ENCODE measurements at regions not wholly inside any gene's neighbourhood (a gene's known extent, or its start where the extent isn't known, plus 50 kb on each side); places are given as distances from the start of the nearest gene placed in this dataset.
"Not testable (repeated sequence)": the region's sequence is repeated elsewhere in the genome, so short reads cannot be mapped to it uniquely, and the experiment has no call there.

DNA sequence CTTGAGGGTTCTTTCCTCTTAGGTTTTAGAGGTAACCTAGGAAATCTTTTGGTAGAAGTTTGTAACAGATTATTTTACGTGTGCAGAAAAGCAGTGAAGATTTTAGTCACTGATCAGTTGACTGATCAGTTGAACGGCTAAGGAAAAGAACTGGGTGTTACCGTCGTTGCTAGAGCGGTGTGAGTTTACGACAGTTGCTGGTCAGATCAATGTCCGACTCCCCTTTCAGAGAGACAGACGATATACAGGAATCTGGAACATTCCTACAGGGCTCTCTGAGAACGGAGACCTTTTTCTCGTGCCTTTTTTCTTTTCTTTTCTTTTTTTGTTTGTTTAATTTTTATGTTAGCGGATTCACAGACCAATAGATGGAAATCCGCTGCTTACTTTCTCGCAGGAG is 132.1 kb upstream of the ZNF184 start:
- peak overlapping the region; percentile 83 for H3K27ac Mint-ChIP-seq (ENCODE audit: unreplicated experiment)
- H3K27me3 Mint-ChIP-seq (ENCODE audit: low read depth, unreplicated experiment), result peaks cover 3% of the 10 kb centered on the region
- Histone ChIP-seq H3K4me3 (ENCODE audit: insufficient read depth, low read depth, low read length) (peak overlapping the region; percentile 60), H3K9me3 (ENCODE audit: insufficient read depth, low read depth, low read length) (no peaks in the 10 kb centered on the region), H3K36me3 (ENCODE audit: insufficient read depth, low read length) (no peaks in the 10 kb centered on the region), H3K79me2 (ENCODE audit: insufficient read depth, low read length) (no peaks in the 10 kb centered on the region), H3K4me2 (ENCODE audit: low read length) (peak overlapping the region; percentile 85), H3K27me3 (ENCODE audit: insufficient read depth, low read length) (no peaks in the 10 kb centered on the region), H2AFZ (ENCODE audit: low read depth, low read length) (peak overlapping the region; percentile 50), H3K4me1 (ENCODE audit: insufficient read depth, low read length) (no peaks in the 10 kb centered on the region), H3K27ac (ENCODE audit: low read depth, low read length) (no peak overlapping the region), H4K20me1 (ENCODE audit: insufficient read depth, low read length) (no peaks in the 10 kb centered on the region), H3K9ac (ENCODE audit: low read length) (peak overlapping the region; percentile 41)
- DNase-seq (ENCODE audit: low read depth), result peak; percentile 8
- no peak for FAIRE-seq
- H3K4me3 Mint-ChIP-seq (ENCODE audit: unreplicated experiment), result peak overlapping the region; percentile 90
- peaks cover 3% of the 10 kb centered on the region for H3K4me1 Mint-ChIP-seq (ENCODE audit: low read depth, unreplicated experiment)
- TF ChIP-seq, protein P1, sequence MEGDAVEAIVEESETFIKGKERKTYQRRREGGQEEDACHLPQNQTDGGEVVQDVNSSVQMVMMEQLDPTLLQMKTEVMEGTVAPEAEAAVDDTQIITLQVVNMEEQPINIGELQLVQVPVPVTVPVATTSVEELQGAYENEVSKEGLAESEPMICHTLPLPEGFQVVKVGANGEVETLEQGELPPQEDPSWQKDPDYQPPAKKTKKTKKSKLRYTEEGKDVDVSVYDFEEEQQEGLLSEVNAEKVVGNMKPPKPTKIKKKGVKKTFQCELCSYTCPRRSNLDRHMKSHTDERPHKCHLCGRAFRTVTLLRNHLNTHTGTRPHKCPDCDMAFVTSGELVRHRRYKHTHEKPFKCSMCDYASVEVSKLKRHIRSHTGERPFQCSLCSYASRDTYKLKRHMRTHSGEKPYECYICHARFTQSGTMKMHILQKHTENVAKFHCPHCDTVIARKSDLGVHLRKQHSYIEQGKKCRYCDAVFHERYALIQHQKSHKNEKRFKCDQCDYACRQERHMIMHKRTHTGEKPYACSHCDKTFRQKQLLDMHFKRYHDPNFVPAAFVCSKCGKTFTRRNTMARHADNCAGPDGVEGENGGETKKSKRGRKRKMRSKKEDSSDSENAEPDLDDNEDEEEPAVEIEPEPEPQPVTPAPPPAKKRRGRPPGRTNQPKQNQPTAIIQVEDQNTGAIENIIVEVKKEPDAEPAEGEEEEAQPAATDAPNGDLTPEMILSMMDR (IDR thresholded peaks at IDR 0.05; ENCODE audit: insufficient read depth, low read depth, low read length), result no peak
- no peak for TF ChIP-seq EZH2 (IDR thresholded peaks at IDR 0.05; ENCODE audit: insufficient read depth, low read length)
- no peaks in the 10 kb centered on the region for H3K36me3 Mint-ChIP-seq (ENCODE audit: low read depth, unreplicated experiment)
- no peaks in the 10 kb centered on the region for H3K9me3 Mint-ChIP-seq (ENCODE audit: unreplicated experiment)

DNA sequence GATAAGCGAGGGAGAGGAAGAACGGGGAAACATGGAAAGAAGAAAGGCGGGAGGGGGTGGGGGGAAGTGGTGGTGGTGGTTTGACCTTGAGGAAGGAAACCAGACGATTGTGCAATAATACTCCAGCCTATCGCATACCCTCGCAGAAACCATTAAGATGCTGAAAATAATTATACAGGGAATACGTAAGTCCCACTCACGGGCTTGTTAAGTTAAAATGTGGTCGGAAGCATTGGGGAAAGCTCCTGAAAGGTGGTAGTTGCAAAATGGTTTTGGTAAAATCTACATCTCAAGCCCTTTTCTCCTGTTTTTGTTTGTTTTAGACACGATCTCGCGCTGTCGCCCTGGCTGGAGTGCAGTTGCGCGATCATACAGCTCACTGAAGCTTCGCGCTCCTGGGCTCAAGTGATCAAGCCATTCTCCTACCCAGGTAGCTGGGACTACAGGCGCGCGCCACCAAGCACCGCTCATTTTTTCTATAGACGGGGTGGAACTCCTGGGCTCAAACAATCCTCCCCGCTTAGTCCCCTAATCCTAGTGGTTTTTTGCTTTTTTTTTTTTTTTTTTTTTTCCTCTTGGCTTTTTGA is 128.9 kb upstream of the ZNF184 start:
- H3K27ac Mint-ChIP-seq (ENCODE audit: unreplicated experiment), result no peak overlapping the region
- Histone ChIP-seq H3K79me2 (ENCODE audit: insufficient read depth, low read length) (no peaks in the 10 kb centered on the region), H3K27me3 (ENCODE audit: insufficient read depth, low read length) (no peaks in the 10 kb centered on the region), H4K20me1 (ENCODE audit: insufficient read depth, low read length) (no peaks in the 10 kb centered on the region), H3K36me3 (ENCODE audit: insufficient read depth, low read length) (no peaks in the 10 kb centered on the region), H3K4me2 (ENCODE audit: low read length) (peak overlapping the region; percentile 58), H3K9ac (ENCODE audit: low read length) (no peak overlapping the region), H3K9me3 (ENCODE audit: insufficient read depth, low read depth, low read length) (no peaks in the 10 kb centered on the region), H3K4me3 (ENCODE audit: insufficient read depth, low read depth, low read length) (peak overlapping the region; percentile 5), H3K4me1 (ENCODE audit: insufficient read depth, low read length) (no peaks in the 10 kb centered on the region), H3K27ac (ENCODE audit: low read depth, low read length) (no peak overlapping the region), H2AFZ (ENCODE audit: low read depth, low read length) (no peak overlapping the region)
- DNase-seq (ENCODE audit: low read depth) (no peak), FAIRE-seq (no peak)
- H3K36me3 Mint-ChIP-seq (ENCODE audit: low read depth, unreplicated experiment), result no peaks in the 10 kb centered on the region
- no peak for TF ChIP-seq EZH2 (IDR thresholded peaks at IDR 0.05; ENCODE audit: insufficient read depth, low read length)
- TF ChIP-seq, protein P1 (IDR thresholded peaks at IDR 0.05; ENCODE audit: insufficient read depth, low read depth, low read length), result no peak
- peaks cover 16% of the 10 kb centered on the region for H3K27me3 Mint-ChIP-seq (ENCODE audit: low read depth, unreplicated experiment)
- peak overlapping the region; percentile 76 for H3K4me3 Mint-ChIP-seq (ENCODE audit: unreplicated experiment)
- H3K4me1 Mint-ChIP-seq (ENCODE audit: low read depth, unreplicated experiment), result no peaks in the 10 kb centered on the region
- H3K9me3 Mint-ChIP-seq (ENCODE audit: unreplicated experiment), result no peaks in the 10 kb centered on the region

DNA sequence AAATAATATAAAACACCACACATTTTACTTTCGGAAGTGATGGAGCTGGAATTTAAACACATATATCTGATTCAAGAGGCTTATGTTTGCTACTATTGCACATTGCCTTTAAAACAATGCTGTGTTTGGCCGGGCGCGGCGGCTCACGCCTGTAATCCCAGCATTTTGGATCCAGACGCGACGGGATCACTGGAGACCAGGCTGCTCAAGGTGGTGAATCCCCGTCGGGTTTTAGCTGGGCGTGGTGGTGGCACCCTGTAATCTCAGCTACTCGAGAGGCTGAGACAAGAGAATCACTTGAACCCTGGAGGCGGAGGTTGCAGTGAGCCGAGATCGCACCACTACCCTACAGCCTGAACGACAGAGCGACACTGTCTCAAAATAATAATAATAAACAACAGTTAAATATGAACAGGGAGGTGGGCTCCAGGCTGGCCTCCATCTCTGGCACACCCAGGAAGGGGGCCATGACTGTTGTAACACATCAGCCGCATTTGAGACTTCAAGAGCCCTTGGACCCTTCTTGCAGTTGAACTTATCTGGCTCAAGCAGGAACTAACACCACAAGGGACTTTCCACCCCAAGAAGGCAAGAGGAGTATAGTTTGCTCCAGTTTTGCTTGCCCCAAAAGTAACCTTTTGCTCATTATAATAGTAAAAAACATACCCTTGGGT is 127.1 kb upstream of the ZNF184 start:
- Mint-ChIP-seq H3K9me3 (ENCODE audit: unreplicated experiment) (no peaks in the 10 kb centered on the region), H3K4me3 (ENCODE audit: unreplicated experiment) (no peak overlapping the region)

DNA sequence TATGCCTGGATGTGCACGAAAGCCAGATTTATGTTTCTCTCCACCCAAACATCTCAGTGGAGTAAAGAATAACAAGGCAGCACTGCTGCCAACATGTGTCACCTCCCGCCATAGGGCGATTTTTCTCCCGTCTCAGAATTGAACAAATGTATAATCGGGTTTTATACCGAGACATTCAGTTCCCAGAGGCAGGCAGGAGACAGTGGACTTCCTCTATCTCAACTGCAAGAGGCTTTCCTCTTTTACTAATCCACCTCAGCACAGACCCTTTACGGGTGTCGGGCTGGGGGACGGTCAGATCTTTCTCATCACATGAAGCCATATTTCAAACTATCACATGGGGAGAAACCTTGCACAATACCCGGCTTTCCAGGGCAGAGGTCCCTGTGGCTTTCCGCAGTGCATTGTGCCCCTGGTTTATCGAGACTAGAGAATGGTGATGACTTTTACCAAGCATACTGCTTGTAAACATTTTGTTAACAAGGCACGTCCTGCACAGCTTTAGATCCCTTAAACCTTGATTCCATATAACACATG is 124.2 kb upstream of the ZNF184 start:
- H3K79me2 ChIP-seq (ENCODE audit: insufficient read depth, low read length); H3K36me3 ChIP-seq (ENCODE audit: insufficient read depth, low read length); H3K4me1 ChIP-seq (ENCODE audit: insufficient read depth, low read length); H3K4me1 Mint-ChIP-seq (ENCODE audit: low read depth, unreplicated experiment); H3K4me2 ChIP-seq (ENCODE audit: low read length); H3K36me3 Mint-ChIP-seq (ENCODE audit: low read depth, unreplicated experiment); H3K9ac ChIP-seq (ENCODE audit: low read length); H3K9me3 Mint-ChIP-seq (ENCODE audit: unreplicated experiment); H3K27me3 ChIP-seq (ENCODE audit: insufficient read depth, low read length); DNase-seq (ENCODE audit: low read depth); H2AFZ ChIP-seq (ENCODE audit: low read depth, low read length); FAIRE-seq; H3K9me3 ChIP-seq (ENCODE audit: insufficient read depth, low read depth, low read length); H3K4me3 Mint-ChIP-seq (ENCODE audit: unreplicated experiment); H3K27ac ChIP-seq (ENCODE audit: low read depth, low read length); H4K20me1 ChIP-seq (ENCODE audit: insufficient read depth, low read length); H3K4me3 ChIP-seq (ENCODE audit: insufficient read depth, low read depth, low read length): not testable (repeated sequence)
- Mint-ChIP-seq H3K27ac (ENCODE audit: unreplicated experiment) (peak overlapping the region; percentile 14), H3K27me3 (ENCODE audit: low read depth, unreplicated experiment) (peaks cover 30% of the 10 kb centered on the region)

More for the DNA sequence above, 127.1 kb upstream of the ZNF184 start:
- Histone ChIP-seq H3K79me2 (ENCODE audit: insufficient read depth, low read length) (no peaks in the 10 kb centered on the region), H3K4me2 (ENCODE audit: low read length) (no peak overlapping the region), H3K27ac (ENCODE audit: low read depth, low read length) (no peak overlapping the region), H3K4me1 (ENCODE audit: insufficient read depth, low read length) (no peaks in the 10 kb centered on the region), H2AFZ (ENCODE audit: low read depth, low read length) (no peak overlapping the region), H3K27me3 (ENCODE audit: insufficient read depth, low read length) (no peaks in the 10 kb centered on the region), H3K4me3 (ENCODE audit: insufficient read depth, low read depth, low read length) (no peak overlapping the region), H3K9ac (ENCODE audit: low read length) (no peak overlapping the region), H3K36me3 (ENCODE audit: insufficient read depth, low read length) (no peaks in the 10 kb centered on the region), H3K9me3 (ENCODE audit: insufficient read depth, low read depth, low read length) (no peaks in the 10 kb centered on the region), H4K20me1 (ENCODE audit: insufficient read depth, low read length) (no peaks in the 10 kb centered on the region)
- Mint-ChIP-seq H3K4me1 (ENCODE audit: low read depth, unreplicated experiment) (no peaks in the 10 kb centered on the region), H3K36me3 (ENCODE audit: low read depth, unreplicated experiment) (no peaks in the 10 kb centered on the region), H3K27ac (ENCODE audit: unreplicated experiment) (no peak overlapping the region), H3K27me3 (ENCODE audit: low read depth, unreplicated experiment) (peaks cover 22% of the 10 kb centered on the region)
- TF ChIP-seq EZH2 (IDR thresholded peaks at IDR 0.05; ENCODE audit: insufficient read depth, low read length), result no peak
- DNase-seq (ENCODE audit: low read depth), result no peak
- FAIRE-seq, result no peak

Data from astrocyte (in vitro differentiated cells and primary cell).